ENCODE measurements at regions not wholly inside any gene's neighbourhood (a gene's known extent, or its start where the extent isn't known, plus 50 kb on each side); places are given as distances from the start of the nearest gene placed in this dataset.

DNA sequence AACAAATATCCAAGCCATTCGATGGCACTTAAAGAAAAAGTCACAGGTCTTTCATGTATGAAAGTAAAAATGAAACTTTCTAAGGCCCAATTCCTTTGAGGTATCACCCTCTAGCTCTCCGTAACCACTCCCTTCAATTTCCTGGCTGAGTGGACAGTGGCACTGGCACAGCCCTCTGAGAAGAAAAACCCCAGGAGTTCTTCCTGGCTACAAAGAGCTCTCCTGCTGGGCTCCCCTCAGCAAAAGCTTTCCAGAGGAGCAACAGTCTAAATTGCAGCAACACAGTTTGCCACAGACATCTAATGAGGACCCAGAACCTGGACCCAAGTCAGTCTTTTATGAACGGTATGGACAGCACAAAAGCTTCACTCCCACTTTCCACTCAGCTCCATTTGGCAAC, 71.8 kb downstream of the FUNDC1 start:
- DNase-seq, result no peak

DNA sequence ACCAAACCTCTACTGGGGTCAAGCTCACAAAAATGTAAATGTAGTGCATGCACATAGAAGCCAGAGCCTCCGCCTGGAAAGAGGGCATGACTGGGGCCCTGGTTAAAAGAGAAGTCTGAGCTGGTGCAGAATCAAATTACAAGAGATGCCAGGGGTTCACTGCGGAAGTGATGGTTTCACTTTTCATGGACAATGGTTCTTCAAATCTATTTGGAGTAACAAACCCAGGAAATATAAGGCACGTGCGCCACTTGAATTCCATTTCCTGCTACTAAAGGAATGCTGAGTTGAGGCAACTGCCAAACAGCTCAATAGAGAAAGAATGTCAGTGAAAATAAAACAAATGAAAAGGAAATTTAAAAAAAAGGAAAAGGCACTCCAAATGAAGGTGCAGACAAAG, 79.8 kb downstream of the FUNDC1 start:
- DNase-seq, result no peak

- peak; percentile 20 for DNase-seq
Observed at GRCh38 chrX:44459501-44459900, 83.2 kb downstream of the FUNDC1 start.

DNA sequence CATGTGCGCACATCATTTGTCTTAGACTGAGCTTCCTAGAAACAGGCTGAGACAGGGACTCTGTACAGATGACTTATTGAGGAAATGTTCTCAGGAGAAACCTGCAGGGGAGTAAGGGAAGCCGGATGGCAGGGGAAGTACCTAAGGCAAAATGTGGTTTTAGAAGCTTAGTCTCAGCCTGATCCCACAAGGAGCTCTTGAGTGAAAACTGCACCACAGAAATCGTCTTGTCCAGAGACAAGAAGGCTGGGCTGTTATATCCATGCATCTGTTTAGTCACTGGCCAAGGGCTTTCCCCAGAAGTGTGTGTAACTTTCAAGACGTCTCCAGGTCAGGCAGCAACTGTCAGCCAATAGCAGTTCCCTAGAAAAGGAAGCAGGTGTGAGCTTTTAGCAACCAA, 86.0 kb downstream of the FUNDC1 start:
- no peak for DNase-seq

- peak; percentile 67 for DNase-seq
Observed at GRCh38 chrX:44451056-44451455, 91.6 kb downstream of the FUNDC1 start.

GRCh38 chrX:44447214-44447613, 95.4 kb downstream of the FUNDC1 start:
- no peak for DNase-seq

GRCh38 chrX:44440006-44440405, 96.5 kb upstream of the EFHC2 start:
- no peak for DNase-seq

DNA sequence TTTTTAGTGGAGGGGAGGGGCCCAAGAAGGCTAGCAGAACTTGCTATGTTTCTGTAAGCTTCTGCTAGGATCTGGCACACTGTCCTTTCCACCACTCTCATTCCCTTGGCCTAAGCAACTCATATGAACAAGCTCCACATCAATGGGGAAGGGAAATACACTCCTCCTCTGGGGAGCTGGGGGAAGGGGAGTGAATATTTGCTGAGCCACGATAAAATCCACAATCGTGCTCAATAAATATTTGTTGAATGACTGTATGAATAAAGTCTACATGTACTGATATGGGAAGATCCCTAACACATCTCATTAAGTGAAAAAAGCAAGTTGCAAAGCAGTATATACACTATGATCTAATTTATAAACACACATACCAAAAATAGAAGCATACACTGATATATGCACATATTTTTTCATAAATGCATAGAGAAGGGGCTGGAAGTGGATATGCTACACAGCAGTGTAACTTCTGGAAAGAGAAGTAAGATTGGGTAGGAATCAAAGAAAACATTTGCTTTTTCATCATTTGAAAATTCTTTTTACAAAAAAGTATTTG, 95.8 kb upstream of the EFHC2 start:
- DNase-seq, result no peak

DNA sequence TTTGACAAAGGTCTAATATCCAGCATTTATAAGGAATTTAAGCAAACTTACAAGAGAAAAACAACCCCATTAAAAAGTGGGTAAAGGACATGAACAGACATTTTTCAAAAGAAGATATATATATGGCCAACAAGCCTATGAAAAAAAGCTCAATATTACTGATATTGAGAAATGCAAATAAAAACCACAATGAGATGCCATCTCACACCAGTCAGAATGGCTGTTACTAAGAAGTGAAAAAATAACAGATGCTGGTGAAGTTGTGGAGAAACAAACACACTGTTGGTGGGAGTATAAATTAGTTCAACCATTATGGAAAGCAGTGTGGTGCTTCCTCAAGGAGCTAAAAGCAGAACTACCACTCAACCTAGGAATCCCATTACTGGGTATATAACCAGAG, 91.6 kb upstream of the EFHC2 start:
- no peak for DNase-seq

DNA sequence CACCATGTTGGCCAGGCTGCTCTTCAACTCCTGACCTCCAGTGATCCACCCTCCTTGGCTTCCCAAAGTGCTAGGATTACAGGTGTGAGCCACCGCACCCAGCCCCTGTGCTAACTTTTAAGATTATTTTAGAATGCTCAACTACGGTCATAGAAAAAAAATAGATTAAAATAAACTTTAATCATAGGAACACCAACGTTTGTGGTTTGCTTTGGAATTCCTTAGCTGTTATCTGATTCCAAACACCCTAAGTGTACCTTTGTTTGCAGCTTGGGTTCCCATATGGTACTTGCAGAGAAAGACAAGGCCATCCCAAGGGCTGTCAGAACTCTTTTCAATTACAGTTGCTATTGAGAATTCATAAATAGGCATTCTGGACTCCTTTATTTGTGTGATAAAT, 90.1 kb upstream of the EFHC2 start:
- DNase-seq, result no peak

GRCh38 chrX:44432641-44433040, 89.2 kb upstream of the EFHC2 start:
- DNase-seq, result no peak

DNA sequence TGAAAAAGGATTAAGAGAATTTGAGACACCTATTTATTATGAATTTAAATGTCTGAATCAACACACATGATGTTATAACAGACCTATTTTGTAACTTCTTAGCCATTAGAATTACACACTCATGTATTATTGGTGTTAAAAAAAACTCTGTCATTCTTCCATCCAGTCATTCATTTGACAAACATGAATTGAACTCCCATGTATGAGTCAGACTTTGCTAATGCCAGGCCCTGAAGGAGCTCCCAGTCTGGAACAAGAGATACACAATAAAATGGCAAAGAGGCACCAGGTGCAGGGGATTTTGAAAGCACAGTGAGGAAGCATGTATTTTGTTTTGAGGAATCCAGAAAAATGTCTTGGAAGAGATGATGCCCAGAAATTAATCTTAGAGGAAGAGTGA, 87.7 kb upstream of the EFHC2 start:
- no peak for DNase-seq

- DNase-seq, result no peak
Observed at GRCh38 chrX:44428989-44429627, 85.6 kb upstream of the EFHC2 start.

DNA sequence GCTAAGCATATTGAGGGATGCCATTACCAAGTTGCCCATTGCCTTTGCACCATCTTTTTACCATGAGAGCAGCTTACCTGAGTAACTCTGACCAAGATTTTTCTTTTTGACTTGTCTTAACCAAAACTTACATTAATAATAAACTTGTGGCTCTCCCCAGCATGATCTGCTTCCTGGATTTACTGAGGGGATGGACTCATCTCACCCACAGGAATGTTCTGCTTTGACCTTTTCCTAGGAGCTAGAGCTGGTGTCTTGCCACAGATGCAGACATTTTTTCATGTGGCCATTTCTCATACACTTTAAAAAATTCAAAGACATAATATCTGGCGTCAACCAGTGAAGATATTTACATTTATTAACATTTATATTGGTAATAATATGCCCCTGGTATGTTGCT, 79.2 kb upstream of the EFHC2 start:
- DNase-seq, result no peak

- no peak for DNase-seq
Observed at GRCh38 chrX:44415639-44416386, 72.3 kb upstream of the EFHC2 start.

GRCh38 chrX:44401151-44401550, 57.7 kb upstream of the EFHC2 start:
- DNase-seq, result no peak

- DNase-seq, result no peak
Observed at GRCh38 chrX:44400588-44400987, 57.1 kb upstream of the EFHC2 start.

- DNase-seq, result no peak
Observed at GRCh38 chrX:44400161-44400560, 56.7 kb upstream of the EFHC2 start.

Data from NCI-H2171 (cell line).